ENCODE measurements at regions not wholly inside any gene's neighbourhood (a gene's known extent, or its start where the extent isn't known, plus 50 kb on each side); places are given as distances from the start of the nearest gene placed in this dataset.

DNA sequence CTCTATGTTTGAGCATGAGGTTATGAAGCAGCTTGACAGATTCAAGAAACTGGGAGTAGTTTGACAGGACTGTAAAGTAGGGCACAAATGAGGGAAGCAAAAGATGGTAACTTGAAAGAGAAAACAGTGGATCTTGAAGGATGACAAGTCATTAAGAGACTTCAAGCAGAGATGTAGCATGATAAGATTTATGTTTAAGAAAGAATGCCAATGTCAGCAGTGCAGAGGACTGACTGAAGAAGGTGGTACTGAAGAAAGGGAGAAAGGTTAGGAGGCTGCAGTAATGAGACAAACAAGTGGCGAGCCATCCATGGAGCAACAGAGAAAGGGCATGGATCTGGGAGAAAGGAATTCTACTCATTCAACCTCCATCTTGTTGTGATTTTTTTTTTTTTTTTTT lies 120.2 kb upstream of the RAP1B start:
- H3K27me3 ChIP-seq (replicated peaks in 1 of 7): no peaks in the 10 kb centered on the region
- DNase-seq: no peak
- intact Hi-C loops (cut with DNase I; ENCODE audit: low total_unique reads): no loop called here
- no peak overlapping the region for H3K27ac ChIP-seq
- H3K9me3 ChIP-seq: no peaks in the 10 kb centered on the region
- TF ChIP-seq POLR2A (IDR thresholded peaks at IDR 0.05) (no peak), POLR2AphosphoS5 (IDR thresholded peaks at IDR 0.05) (no peak)
- TF ChIP-seq, protein P1, sequence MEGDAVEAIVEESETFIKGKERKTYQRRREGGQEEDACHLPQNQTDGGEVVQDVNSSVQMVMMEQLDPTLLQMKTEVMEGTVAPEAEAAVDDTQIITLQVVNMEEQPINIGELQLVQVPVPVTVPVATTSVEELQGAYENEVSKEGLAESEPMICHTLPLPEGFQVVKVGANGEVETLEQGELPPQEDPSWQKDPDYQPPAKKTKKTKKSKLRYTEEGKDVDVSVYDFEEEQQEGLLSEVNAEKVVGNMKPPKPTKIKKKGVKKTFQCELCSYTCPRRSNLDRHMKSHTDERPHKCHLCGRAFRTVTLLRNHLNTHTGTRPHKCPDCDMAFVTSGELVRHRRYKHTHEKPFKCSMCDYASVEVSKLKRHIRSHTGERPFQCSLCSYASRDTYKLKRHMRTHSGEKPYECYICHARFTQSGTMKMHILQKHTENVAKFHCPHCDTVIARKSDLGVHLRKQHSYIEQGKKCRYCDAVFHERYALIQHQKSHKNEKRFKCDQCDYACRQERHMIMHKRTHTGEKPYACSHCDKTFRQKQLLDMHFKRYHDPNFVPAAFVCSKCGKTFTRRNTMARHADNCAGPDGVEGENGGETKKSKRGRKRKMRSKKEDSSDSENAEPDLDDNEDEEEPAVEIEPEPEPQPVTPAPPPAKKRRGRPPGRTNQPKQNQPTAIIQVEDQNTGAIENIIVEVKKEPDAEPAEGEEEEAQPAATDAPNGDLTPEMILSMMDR (IDR thresholded peaks at IDR 0.05 in 8 of 11, conservative IDR thresholded peaks at IDR 0.05 in 3 of 11): no peak
- H3K4me3 ChIP-seq: no peak overlapping the region
- H3K36me3 ChIP-seq: no peaks in the 10 kb centered on the region
- 94 to 100% (median 96%) methylated on average over 1 of the region's 1 CpG for WGBS, 5 donors
- H3K4me1 ChIP-seq: no peaks in the 10 kb centered on the region

DNA sequence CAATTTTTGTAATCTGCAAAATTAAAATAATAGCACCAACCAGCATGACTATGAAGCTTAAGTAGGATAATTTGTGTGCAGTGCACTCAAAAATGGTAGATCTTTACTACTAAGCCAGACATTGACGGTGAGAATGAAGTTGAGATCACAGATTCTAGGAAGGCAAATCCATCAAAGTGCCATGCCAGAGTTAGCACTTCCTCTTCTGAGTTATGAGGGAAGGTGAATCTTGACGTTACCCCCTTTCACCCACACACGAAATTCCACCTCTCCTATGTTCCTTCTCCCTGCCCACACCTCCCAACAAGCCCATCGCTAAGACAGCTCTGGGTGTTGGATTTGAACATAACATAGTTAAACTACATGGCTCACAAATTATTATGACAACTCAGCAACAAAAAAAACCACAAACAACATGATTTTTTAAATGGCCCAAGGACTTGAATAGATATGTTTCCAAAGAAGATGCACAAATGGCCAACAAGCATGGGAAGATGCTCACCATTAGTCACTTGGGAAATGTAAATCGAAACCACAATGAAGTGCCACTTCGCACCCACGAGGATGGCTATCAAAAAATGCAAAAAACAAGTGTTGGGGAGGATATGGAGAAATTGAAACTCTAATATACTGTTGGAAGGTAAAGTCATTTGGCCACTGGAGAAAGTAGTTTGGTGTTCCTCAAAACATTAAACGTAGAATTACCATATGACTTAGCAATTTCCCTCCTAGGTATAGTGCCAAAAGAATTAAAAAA lies 119.3 kb upstream of the RAP1B start:
- 77 to 89% (median 81%) methylated on average over 8 of the region's 8 CpGs for WGBS, 5 donors
- TF ChIP-seq POLR2A (IDR thresholded peaks at IDR 0.05) (no peak), POLR2AphosphoS5 (IDR thresholded peaks at IDR 0.05) (no peak)
- TF ChIP-seq, protein P1 (IDR thresholded peaks at IDR 0.05 in 8 of 11, conservative IDR thresholded peaks at IDR 0.05 in 3 of 11): no peak
- Histone ChIP-seq H3K36me3 (no peaks in the 10 kb centered on the region), H3K27ac (no peak overlapping the region), H3K4me1 (peaks cover 0 to 3% (median 0%) of the 10 kb centered on the region in 6 donors), H3K27me3 (replicated peaks in 1 of 7) (no peaks in the 10 kb centered on the region), H3K4me3 (no peak overlapping the region), H3K9me3 (no peaks in the 10 kb centered on the region)
- intact Hi-C loops (cut with DNase I; ENCODE audit: low total_unique reads): no loop called here
- DNase-seq: no peak

DNA sequence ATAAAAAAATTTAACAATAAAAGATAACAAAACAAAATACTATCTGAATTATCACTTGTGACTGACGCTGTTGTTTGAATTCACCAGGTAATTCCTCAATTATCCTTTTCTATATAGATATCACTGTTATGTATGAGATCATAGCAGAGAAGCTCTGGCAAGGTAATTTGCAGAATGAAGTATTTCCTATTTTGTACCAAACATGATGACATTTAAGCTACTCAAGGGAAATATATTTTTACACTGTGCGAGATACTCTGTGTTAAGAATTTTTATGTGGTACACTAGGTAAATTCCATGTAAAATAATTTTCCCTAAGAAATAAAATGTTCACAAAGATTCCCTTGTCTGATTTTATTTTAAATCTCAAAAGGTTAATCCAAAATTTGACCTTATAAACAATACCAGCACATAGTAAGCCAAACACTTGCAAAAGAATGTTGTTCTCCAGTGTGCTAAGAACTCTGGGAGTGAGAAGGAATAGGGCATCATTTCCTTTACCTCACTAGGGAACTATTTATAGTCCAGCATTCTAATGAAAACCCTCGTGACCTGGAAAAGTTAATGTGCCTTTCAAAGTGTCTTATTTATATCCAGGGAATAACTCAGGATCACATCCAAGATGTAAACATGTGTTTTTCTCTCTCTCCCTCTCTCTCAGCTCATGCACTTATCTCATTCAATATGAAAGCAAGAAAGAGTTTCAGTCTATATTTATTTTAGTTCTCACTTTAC lies 115.2 kb upstream of the RAP1B start:
- intact Hi-C loops (cut with DNase I; ENCODE audit: low total_unique reads): no loop called here
- Histone ChIP-seq H3K36me3 (no peaks in the 10 kb centered on the region), H3K9me3 (no peaks in the 10 kb centered on the region), H3K27ac (no peak overlapping the region), H3K27me3 (replicated peaks in 1 of 7) (no peaks in the 10 kb centered on the region), H3K4me3 (no peak overlapping the region), H3K4me1 (peaks cover 0 to 16% (median 0%) of the 10 kb centered on the region in 6 donors)
- DNase-seq: no peak
- WGBS, 5 donors: 81 to 87% (median 84%) methylated on average over 3 of the region's 3 CpGs
- TF ChIP-seq POLR2A (IDR thresholded peaks at IDR 0.05): no peak

DNA sequence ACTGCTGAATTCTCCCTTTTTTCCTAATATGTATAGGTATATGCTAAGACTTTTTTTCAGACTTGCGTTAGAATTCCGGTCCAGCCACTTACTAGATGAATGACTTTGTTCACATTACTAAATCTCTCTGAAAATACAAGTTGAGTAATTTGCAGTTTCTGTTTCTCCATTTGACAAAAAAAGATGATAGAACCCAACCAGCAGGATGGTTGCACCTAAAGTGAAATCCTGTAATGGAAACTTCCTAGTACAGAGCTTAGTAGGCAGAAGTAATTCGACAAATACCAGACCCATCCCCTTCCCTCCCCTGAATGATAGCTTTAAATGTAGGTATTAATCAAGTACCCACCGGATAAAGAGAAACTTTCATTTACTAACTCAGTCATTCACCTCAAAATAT lies 113.6 kb upstream of the RAP1B start:
- intact Hi-C loops (cut with DNase I; ENCODE audit: low total_unique reads): no loop called here
- WGBS, 5 donors: 40 to 78% (median 65%) methylated on average over 4 of the region's 4 CpGs

More for the DNA sequence above, 113.6 kb upstream of the RAP1B start:
- TF ChIP-seq, protein P1 (IDR thresholded peaks at IDR 0.05 in 8 of 11, conservative IDR thresholded peaks at IDR 0.05 in 3 of 11): no peak
- TF ChIP-seq POLR2A (IDR thresholded peaks at IDR 0.05) (no peak), POLR2AphosphoS5 (IDR thresholded peaks at IDR 0.05) (no peak)
- Histone ChIP-seq H3K4me1 (peaks cover 0 to 16% (median 0%) of the 10 kb centered on the region in 6 donors), H3K9me3 (no peaks in the 10 kb centered on the region), H3K27ac (peak overlapping the region in 1 of 8 donors; percentile 35), H3K4me3 (peak overlapping the region in 1 of 8 donors; percentile 7), H3K36me3 (no peaks in the 10 kb centered on the region), H3K27me3 (replicated peaks in 1 of 7) (no peaks in the 10 kb centered on the region)
- no peak for DNase-seq
